Tongue (tissue), 2 donors: ENCODE measurements at regions not wholly inside any gene's neighbourhood (a gene's known extent, or its start where the extent isn't known, plus 50 kb on each side); places are given as distances from the start of the nearest gene placed in this dataset. TPM values are rescaled to one million over a fixed set of nuclear protein-coding genes. Genes with fewer than 3 reads are reported as not detected.

Experiments used
- DNase-seq: peaks from one replicate; pipeline ENCODE4 v3.0.0-alpha.2; 2015
- small RNA-seq: library from RNA; depleted of rRNA; stranded (forward); fragments of <200 nt; gene quantifications from one replicate; pipeline ENCODE3, GENCODE V24; 2014; ENCODE audit warnings: low replicate concordance

- no peak for DNase-seq
These were observed 67.1 kb upstream of the CNTNAP5 start for GRCh38 chr2:123958011-123958410.

- DNase-seq, result no peak
These were observed 63.5 kb upstream of the CNTNAP5 start for GRCh38 chr2:123961576-123961975.

DNA sequence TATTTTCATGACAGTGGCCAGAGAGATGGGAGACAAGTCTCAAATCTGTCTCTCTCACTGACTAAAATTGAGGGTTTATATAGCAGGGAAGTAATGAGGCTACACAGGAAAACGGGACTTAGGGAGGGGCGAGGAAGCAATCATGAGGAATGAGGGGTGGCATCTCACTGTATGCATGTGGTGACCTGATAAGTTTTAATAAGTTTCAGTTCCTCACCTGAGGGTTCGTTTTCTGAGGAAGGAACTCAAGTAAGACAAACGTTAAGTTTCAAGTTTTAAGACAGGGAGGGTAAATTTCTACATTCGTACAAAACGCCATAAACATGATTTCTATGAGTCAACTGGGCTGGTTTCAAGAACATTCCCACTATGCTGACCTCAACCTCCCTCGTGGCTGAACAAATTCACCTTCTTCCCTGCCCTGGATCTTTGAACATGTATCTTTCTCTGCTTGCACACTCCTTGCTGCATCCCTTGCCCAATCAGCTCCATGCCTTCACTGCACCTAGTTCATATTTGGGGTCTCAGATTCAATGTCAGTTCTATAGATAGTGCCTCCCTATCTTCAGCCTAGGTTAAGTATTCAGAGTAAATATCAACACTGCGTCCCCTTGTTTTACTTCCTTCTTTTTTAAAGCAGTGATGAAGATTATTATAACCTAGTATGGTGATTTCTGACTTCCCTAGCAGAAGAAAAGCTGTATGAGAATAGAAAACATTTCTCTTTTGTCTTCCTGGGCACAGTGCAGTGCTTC lies 53.3 kb upstream of the CNTNAP5 start:
- DNase-seq, result no peak

Small RNA genes lying in the stretch of these regions (small RNA-seq; reads per million reads assigned to genes)
- gene AC064859.1, result not detected
